ENCODE measurements at regions not wholly inside any gene's neighbourhood (a gene's known extent, or its start where the extent isn't known, plus 50 kb on each side); places are given as distances from the start of the nearest gene placed in this dataset.

- no peak for DNase-seq (ENCODE audit: low read depth, low spot score)
- Histone ChIP-seq H4K20me1 (ENCODE audit: control insufficient read depth, insufficient read depth) (no peaks in the 10 kb centered on the region), H2AFZ (ENCODE audit: control insufficient read depth, low read depth, low read length) (no peak overlapping the region), H3K27ac (ENCODE audit: control insufficient read depth, insufficient read depth) (peak overlapping the region; percentile 98), H3K9ac (ENCODE audit: control insufficient read depth, insufficient read depth, low read length) (peak overlapping the region; percentile 90), H3K4me1 (ENCODE audit: control insufficient read depth, insufficient read depth, low read length) (peaks cover 74% of the 10 kb centered on the region), H3K79me2 (ENCODE audit: control insufficient read depth, insufficient read depth, low read length) (peaks cover 51% of the 10 kb centered on the region), H3K27me3 (replicated peaks in 1 of 2; ENCODE audit: control insufficient read depth in 2 of 2, insufficient read depth in 2 of 2, low read length in 1 of 2) (no peaks in the 10 kb centered on the region), H3K9me3 (replicated peaks; ENCODE audit: control insufficient read depth, insufficient read depth, low read length) (no peaks in the 10 kb centered on the region; the same call in 2 of the 3 replicates), H3K36me3 (ENCODE audit: control insufficient read depth in 2 of 2, insufficient read depth in 2 of 2, low read length in 1 of 2) (no peaks in the 10 kb centered on the region), H3K4me2 (ENCODE audit: control insufficient read depth, insufficient read depth) (peak overlapping the region; percentile 99), H3K4me3 (peak overlapping the region; percentile 25; the same call in 1 of the 2 replicates)
- FAIRE-seq = no peak
- in situ Hi-C loops (cut with MboI) (loop anchor here (25.0 kb wide), 1 partner anchor 94 kb away; no protein-coding TSS in a partner anchor), intact Hi-C loops (cut with micrococcal nuclease; ENCODE audit: unreplicated experiment) (loop anchor here (1.0 kb wide), 1 partner anchor 17 kb away; no protein-coding TSS in a partner anchor)
- BruUV-seq (replicated peaks) = no TSS peak
- ChIA-PET POLR2A (interaction anchor here (0.6 to 15.2 kb wide), 9 partner anchors 12 to 506 kb away, joined by 3 to 204 read pairs (median 8); partner anchors contain the start of gene BTG1), RAD21 (ENCODE audit: unreplicated experiment) (interaction anchor here (0.5 to 12.1 kb wide), 15 partner anchors 10 to 896 kb away, joined by 3 to 356 read pairs (median 10); partner anchors contain the start of gene BTG1), CTCF (interaction anchor here (1.1 to 5.5 kb wide), 10 partner anchors 9 to 418 kb away, joined by 3 to 61 read pairs (median 5); no protein-coding TSS in a partner anchor), SMC1A (ENCODE audit: uncharacterized antibody, unreplicated experiment) (interaction anchor here (0.7 to 16.9 kb wide), 15 partner anchors 13 to 1175 kb away, joined by 3 to 805 read pairs (median 8); no protein-coding TSS in a partner anchor)
- ATAC-seq = peak; percentile 22
- 12% methylated on average over 1 of the region's 1 CpG for WGBS (ENCODE audit: insufficient coverage, insufficient replicate concordance, low lambda C conversion rate, missing lambda C conversion rate)
- TF ChIP-seq CBX5 (IDR thresholded peaks at IDR 0.05; ENCODE audit: low read depth) (no peak), NFYA (IDR thresholded peaks at IDR 0.05; ENCODE audit: borderline replicate concordance, low read depth, low read length) (no peak), ZNF687 (IDR thresholded peaks at IDR 0.05) (0 out of 2 replicates have a peak, but pooled peaks have one; percentile 15), SIN3A (IDR thresholded peaks at IDR 0.05; ENCODE audit: low read depth, low read length) (no peak), RELB (IDR thresholded peaks at IDR 0.05; ENCODE audit: low read depth) (no peak; the same call in 1 of the 2 replicates), E4F1 (IDR thresholded peaks at IDR 0.05; ENCODE audit: borderline replicate concordance, partially characterized antibody) (no peak), TAF1 (IDR thresholded peaks at IDR 0.05; ENCODE audit: borderline replicate concordance, low read depth, low read length) (peak; percentile 65; the same call in 1 of the 2 replicates), ZBTB4 (CRISPR knock-in tag; IDR thresholded peaks at IDR 0.05) (no peak), RFX5 (IDR thresholded peaks at IDR 0.05; ENCODE audit: low read depth, low read length) (no peak), ZNF217 (IDR thresholded peaks at IDR 0.05) (no peak)
Measured at GRCh38 chr12:92556141-92556540, 146.6 kb upstream of the PLEKHG7 start.

All from GM12878 (cell line).